ENCODE measurements at regions not wholly inside any gene's neighbourhood (a gene's known extent, or its start where the extent isn't known, plus 50 kb on each side); places are given as distances from the start of the nearest gene placed in this dataset.

DNA sequence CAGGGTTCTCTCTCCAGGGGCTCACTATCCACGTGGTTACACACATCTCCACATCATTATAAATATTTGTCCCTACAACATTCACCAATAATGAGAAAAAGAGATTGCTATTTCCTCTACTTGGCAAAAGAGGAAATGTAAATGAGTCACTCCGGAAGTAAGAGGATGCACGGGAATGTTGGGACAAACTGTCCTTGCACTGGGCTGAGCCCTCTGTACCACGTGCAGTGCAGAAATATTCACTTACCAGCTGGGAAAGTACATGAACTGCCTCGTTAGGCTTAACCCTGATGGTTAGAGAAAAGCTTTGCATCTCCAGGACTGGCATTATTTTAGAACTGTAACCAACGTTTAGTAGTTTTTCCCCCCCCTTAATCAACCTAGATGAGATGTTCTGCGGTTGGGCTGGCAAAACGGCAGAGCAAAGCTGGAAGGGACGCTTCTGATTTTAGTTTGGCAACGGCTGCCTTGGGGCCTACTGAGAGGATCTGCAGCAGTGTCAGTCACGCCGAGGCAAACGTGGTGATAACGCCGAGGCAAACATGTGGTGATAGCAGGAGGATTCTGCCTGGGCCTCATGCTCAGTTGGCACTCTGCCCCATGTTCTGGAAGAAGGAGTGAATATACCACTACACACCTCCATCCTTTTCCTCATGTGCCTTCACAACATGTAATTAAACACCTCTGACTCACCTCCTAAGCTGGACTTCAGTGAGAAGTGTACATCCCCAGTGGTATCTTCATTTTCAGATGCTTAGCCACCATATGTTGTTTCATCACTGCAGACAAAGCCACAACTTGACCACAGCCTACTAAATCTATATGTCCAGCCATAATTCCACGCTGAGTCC lies 661.4 kb upstream of the KLF4 start:
- no peak overlapping the region for H3K9ac ChIP-seq (ENCODE audit: low read length)
- H3K27me3 ChIP-seq (ENCODE audit: control insufficient read depth, insufficient read depth, low read length), result no peaks in the 10 kb centered on the region
- H3K9me3 ChIP-seq (ENCODE audit: control insufficient read depth, insufficient read depth, low read depth, low read length), result 0 out of 2 replicates have a peak, but pooled peaks cover 2% of the 10 kb centered on the region
- no peaks in the 10 kb centered on the region for H3K36me3 ChIP-seq (ENCODE audit: control insufficient read depth, insufficient read depth, low read length)
- no peaks in the 10 kb centered on the region for H3K4me1 ChIP-seq (ENCODE audit: control insufficient read depth, insufficient read depth, low read length)
- no peak overlapping the region for H3K27ac ChIP-seq (ENCODE audit: low read depth, low read length)
- no peak overlapping the region for H3K4me3 ChIP-seq (ENCODE audit: low read depth, low read length)

GRCh38 chr9:108149326-108149725 lies 659.8 kb upstream of the KLF4 start:
- Histone ChIP-seq H3K27me3 (ENCODE audit: control insufficient read depth, insufficient read depth, low read length) (no peaks in the 10 kb centered on the region), H3K27ac (ENCODE audit: low read depth, low read length) (no peak overlapping the region), H3K9ac (ENCODE audit: low read length) (no peak overlapping the region), H3K4me3 (ENCODE audit: low read depth, low read length) (no peak overlapping the region), H3K9me3 (ENCODE audit: control insufficient read depth, insufficient read depth, low read depth, low read length) (peaks cover 8% of the 10 kb centered on the region; the same call in 1 of the 2 replicates), H3K36me3 (ENCODE audit: control insufficient read depth, insufficient read depth, low read length) (no peaks in the 10 kb centered on the region), H3K4me1 (ENCODE audit: control insufficient read depth, insufficient read depth, low read length) (no peaks in the 10 kb centered on the region)

GRCh38 chr9:108142504-108143201 lies 653.1 kb upstream of the KLF4 start:
- no peak overlapping the region for H3K4me3 ChIP-seq (ENCODE audit: low read depth, low read length)
- H3K9ac ChIP-seq (ENCODE audit: low read length), result no peak overlapping the region
- no peaks in the 10 kb centered on the region for H3K36me3 ChIP-seq (ENCODE audit: control insufficient read depth, insufficient read depth, low read length)
- H3K9me3 ChIP-seq (ENCODE audit: control insufficient read depth, insufficient read depth, low read depth, low read length), result peaks cover 5% of the 10 kb centered on the region; the same call in 1 of the 2 replicates
- no peaks in the 10 kb centered on the region for H3K27me3 ChIP-seq (ENCODE audit: control insufficient read depth, insufficient read depth, low read length)
- no peaks in the 10 kb centered on the region; the same call in 1 of the 2 replicates for H3K4me1 ChIP-seq (ENCODE audit: control insufficient read depth, insufficient read depth, low read length)
- H3K27ac ChIP-seq (ENCODE audit: low read depth, low read length), result no peak overlapping the region

GRCh38 chr9:108142142-108142503 lies 652.6 kb upstream of the KLF4 start:
- Histone ChIP-seq H3K9me3 (ENCODE audit: control insufficient read depth, insufficient read depth, low read depth, low read length) (peaks cover 5% of the 10 kb centered on the region; the same call in 1 of the 2 replicates), H3K27me3 (ENCODE audit: control insufficient read depth, insufficient read depth, low read length) (no peaks in the 10 kb centered on the region), H3K4me3 (ENCODE audit: low read depth, low read length) (no peak overlapping the region), H3K4me1 (ENCODE audit: control insufficient read depth, insufficient read depth, low read length) (no peaks in the 10 kb centered on the region; the same call in 1 of the 2 replicates), H3K36me3 (ENCODE audit: control insufficient read depth, insufficient read depth, low read length) (no peaks in the 10 kb centered on the region), H3K27ac (ENCODE audit: low read depth, low read length) (no peak overlapping the region), H3K9ac (ENCODE audit: low read length) (no peak overlapping the region)

DNA sequence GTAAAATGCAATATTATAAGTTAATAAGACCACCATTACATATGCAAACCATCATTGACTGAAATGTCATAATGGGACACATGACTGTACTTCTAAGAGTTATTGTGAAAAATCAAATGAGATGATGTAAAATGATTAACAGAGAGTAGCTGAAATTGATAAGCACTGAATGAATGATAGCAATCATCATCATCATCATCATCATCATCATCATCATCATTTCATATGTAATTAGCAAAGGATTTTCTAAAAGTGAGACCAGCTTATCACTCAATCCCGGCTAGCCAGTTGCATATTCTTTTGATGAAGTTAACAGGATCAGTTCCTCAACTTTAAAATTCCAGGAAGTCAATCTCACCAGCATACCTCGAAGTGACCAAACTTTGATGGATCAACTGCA lies 650.3 kb upstream of the KLF4 start:
- Histone ChIP-seq H3K9ac (ENCODE audit: low read length) (no peak overlapping the region), H3K4me1 (ENCODE audit: control insufficient read depth, insufficient read depth, low read length) (no peaks in the 10 kb centered on the region; the same call in 1 of the 2 replicates), H3K9me3 (ENCODE audit: control insufficient read depth, insufficient read depth, low read depth, low read length) (no peaks in the 10 kb centered on the region), H3K27me3 (ENCODE audit: control insufficient read depth, insufficient read depth, low read length) (no peaks in the 10 kb centered on the region), H3K36me3 (ENCODE audit: control insufficient read depth, insufficient read depth, low read length) (no peaks in the 10 kb centered on the region), H3K4me3 (ENCODE audit: low read depth, low read length) (no peak overlapping the region), H3K27ac (ENCODE audit: low read depth, low read length) (no peak overlapping the region)

DNA sequence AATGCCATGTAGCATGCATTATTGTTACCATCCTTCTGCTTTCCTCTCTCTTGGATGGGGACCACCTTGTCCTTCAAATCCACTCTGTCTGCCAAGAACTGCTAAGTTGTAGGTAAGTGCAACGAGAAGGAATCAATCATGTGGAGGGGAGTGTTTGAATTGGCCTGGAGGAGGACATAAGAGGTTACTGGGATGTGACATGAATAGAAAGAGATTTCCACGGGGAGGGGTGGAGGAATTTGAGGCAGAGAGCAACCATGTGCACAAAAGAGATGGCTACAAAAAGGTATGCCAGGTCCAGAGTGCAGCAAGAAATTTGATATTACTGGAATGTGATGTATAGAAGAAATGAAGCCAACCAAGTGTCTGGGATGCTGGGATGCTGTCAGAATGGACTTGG lies 648.9 kb upstream of the KLF4 start:
- Histone ChIP-seq H3K4me1 (ENCODE audit: control insufficient read depth, insufficient read depth, low read length) (no peaks in the 10 kb centered on the region; the same call in 1 of the 2 replicates), H3K36me3 (ENCODE audit: control insufficient read depth, insufficient read depth, low read length) (no peaks in the 10 kb centered on the region), H3K27ac (ENCODE audit: low read depth, low read length) (no peak overlapping the region), H3K9me3 (ENCODE audit: control insufficient read depth, insufficient read depth, low read depth, low read length) (no peaks in the 10 kb centered on the region), H3K27me3 (ENCODE audit: control insufficient read depth, insufficient read depth, low read length) (no peaks in the 10 kb centered on the region), H3K9ac (ENCODE audit: low read length) (no peak overlapping the region), H3K4me3 (ENCODE audit: low read depth, low read length) (no peak overlapping the region)

DNA sequence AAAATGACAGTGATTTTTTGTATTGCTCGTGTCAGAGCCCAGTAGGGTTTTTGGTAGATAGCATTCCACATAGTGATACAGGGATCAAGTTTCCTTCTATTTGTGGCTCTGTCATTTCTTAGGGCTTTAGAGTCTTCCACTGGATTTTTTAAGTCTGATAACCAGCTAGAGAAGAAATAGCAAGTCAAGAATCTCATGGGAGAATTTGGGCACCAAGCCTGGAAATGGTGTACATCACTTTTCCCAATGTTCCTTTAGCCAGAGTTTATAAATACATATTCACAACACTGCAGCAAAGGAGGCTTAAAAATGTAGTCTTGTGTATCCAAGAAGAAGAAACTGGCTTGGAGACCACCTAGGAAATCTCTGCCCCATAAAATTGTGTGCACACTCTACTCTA lies 647.1 kb upstream of the KLF4 start:
- H3K4me1 ChIP-seq (ENCODE audit: control insufficient read depth, insufficient read depth, low read length), result no peaks in the 10 kb centered on the region
- no peaks in the 10 kb centered on the region for H3K9me3 ChIP-seq (ENCODE audit: control insufficient read depth, insufficient read depth, low read depth, low read length)
- no peak overlapping the region for H3K27ac ChIP-seq (ENCODE audit: low read depth, low read length)
- H3K4me3 ChIP-seq (ENCODE audit: low read depth, low read length), result no peak overlapping the region
- H3K9ac ChIP-seq (ENCODE audit: low read length), result no peak overlapping the region
- H3K36me3 ChIP-seq (ENCODE audit: control insufficient read depth, insufficient read depth, low read length), result no peaks in the 10 kb centered on the region
- H3K27me3 ChIP-seq (ENCODE audit: control insufficient read depth, insufficient read depth, low read length), result no peaks in the 10 kb centered on the region

DNA sequence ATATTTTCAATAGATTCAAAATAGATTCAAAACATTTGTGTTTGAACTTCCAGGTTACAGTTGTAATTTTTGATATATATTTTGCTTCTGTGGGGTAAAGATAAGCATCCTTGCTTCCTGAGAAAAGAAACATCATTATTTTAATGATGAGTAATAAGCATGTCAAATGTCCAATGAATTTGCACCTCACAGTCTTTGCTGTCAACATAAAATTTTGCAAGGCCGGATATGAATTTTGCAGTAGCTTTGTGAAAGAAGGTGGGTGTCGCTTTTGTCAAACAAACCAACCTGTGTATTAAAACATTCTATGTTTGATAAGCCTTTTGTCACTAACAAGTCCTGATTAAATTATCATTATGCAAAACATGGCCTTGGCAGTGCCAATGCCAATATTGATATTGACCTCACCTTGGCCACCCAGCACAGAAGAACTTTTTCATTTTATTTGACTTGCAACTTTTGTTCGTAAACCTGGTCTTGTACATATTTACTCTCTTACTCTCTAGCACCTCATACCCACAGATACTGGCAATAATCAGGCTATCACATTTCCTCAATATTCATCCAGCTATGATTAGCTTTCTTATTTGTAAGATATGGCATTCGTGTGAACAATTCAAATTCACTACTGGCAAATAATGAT lies 645.0 kb upstream of the KLF4 start:
- Histone ChIP-seq H3K36me3 (ENCODE audit: control insufficient read depth, insufficient read depth, low read length) (no peaks in the 10 kb centered on the region), H3K9ac (ENCODE audit: low read length) (no peak overlapping the region), H3K4me1 (ENCODE audit: control insufficient read depth, insufficient read depth, low read length) (no peaks in the 10 kb centered on the region; the same call in 1 of the 2 replicates), H3K27ac (ENCODE audit: low read depth, low read length) (no peak overlapping the region), H3K9me3 (ENCODE audit: control insufficient read depth, insufficient read depth, low read depth, low read length) (no peaks in the 10 kb centered on the region), H3K4me3 (ENCODE audit: low read depth, low read length) (no peak overlapping the region), H3K27me3 (ENCODE audit: control insufficient read depth, insufficient read depth, low read length) (no peaks in the 10 kb centered on the region)

- H3K9ac ChIP-seq (ENCODE audit: low read length), result no peak overlapping the region
- H3K4me3 ChIP-seq (ENCODE audit: low read depth, low read length), result no peak overlapping the region
- no peaks in the 10 kb centered on the region for H3K36me3 ChIP-seq (ENCODE audit: control insufficient read depth, insufficient read depth, low read length)
- no peaks in the 10 kb centered on the region for H3K27me3 ChIP-seq (ENCODE audit: control insufficient read depth, insufficient read depth, low read length)
- no peak overlapping the region for H3K27ac ChIP-seq (ENCODE audit: low read depth, low read length)
- no peaks in the 10 kb centered on the region for H3K9me3 ChIP-seq (ENCODE audit: control insufficient read depth, insufficient read depth, low read depth, low read length)
- H3K4me1 ChIP-seq (ENCODE audit: control insufficient read depth, insufficient read depth, low read length), result no peaks in the 10 kb centered on the region; the same call in 1 of the 2 replicates
Observed at GRCh38 chr9:108133680-108134079, 644.1 kb upstream of the KLF4 start.

DNA sequence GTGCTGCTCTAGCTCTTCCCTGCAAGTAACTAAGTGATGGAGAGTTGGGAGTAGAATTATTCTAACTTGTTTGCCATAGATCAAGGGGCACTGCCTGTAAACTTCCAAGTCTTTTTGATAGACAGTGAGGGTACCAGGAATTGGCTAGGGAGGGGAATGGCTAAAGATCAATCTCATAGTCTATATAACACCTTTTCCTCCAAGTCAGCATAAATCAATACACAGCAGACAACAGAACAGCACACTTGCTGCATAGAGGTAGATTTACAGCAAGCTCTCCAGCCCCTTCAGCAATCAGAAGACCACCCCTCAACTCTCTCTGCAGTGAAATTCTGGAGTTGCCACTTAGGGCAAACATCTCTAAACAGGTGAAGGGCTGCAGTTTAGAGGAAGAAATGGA lies 643.5 kb upstream of the KLF4 start:
- Histone ChIP-seq H3K27ac (ENCODE audit: low read depth, low read length) (no peak overlapping the region), H3K27me3 (ENCODE audit: control insufficient read depth, insufficient read depth, low read length) (no peaks in the 10 kb centered on the region), H3K4me1 (ENCODE audit: control insufficient read depth, insufficient read depth, low read length) (no peaks in the 10 kb centered on the region; the same call in 1 of the 2 replicates), H3K4me3 (ENCODE audit: low read depth, low read length) (no peak overlapping the region), H3K9me3 (ENCODE audit: control insufficient read depth, insufficient read depth, low read depth, low read length) (no peaks in the 10 kb centered on the region), H3K9ac (ENCODE audit: low read length) (no peak overlapping the region), H3K36me3 (ENCODE audit: control insufficient read depth, insufficient read depth, low read length) (no peaks in the 10 kb centered on the region)

DNA sequence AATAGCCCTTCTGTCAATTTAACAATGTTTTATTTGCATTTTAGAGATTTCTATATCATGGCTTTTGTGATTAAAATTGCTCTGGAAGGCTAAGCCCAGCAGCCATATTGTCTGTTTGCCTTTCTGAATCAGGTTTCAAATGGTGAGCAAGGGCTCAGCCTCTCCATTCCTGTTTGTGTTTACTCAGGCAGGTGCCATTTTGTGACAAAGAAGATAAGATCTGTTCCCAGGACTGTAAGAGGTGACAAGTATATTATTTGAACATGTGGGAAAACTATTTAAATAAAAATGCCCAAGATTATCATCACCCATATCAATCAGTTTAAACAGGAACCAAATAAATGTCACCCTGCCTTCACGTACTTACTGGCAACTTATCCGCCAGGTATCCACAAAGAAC lies 641.3 kb upstream of the KLF4 start:
- H3K36me3 ChIP-seq (ENCODE audit: control insufficient read depth, insufficient read depth, low read length), result no peaks in the 10 kb centered on the region
- H3K9ac ChIP-seq (ENCODE audit: low read length), result no peak overlapping the region
- no peaks in the 10 kb centered on the region for H3K9me3 ChIP-seq (ENCODE audit: control insufficient read depth, insufficient read depth, low read depth, low read length)
- no peak overlapping the region for H3K4me3 ChIP-seq (ENCODE audit: low read depth, low read length)
- no peaks in the 10 kb centered on the region; the same call in 1 of the 2 replicates for H3K4me1 ChIP-seq (ENCODE audit: control insufficient read depth, insufficient read depth, low read length)
- H3K27me3 ChIP-seq (ENCODE audit: control insufficient read depth, insufficient read depth, low read length), result no peaks in the 10 kb centered on the region
- H3K27ac ChIP-seq (ENCODE audit: low read depth, low read length), result no peak overlapping the region

Measured in HUES6 (cell line).